Hematopoietic multipotent progenitor cell treated with erythropoietin and hydrocortisone succinate and interleukin-3 and kit ligand, for 15 days (in vitro differentiated cells): ENCODE measurements at regions not wholly inside any gene's neighbourhood (a gene's known extent, or its start where the extent isn't known, plus 50 kb on each side); places are given as distances from the start of the nearest gene placed in this dataset.
"Not testable (repeated sequence)": the region's sequence is repeated elsewhere in the genome, so short reads cannot be mapped to it uniquely, and the experiment has no call there.

Experiments
- DNase-seq: peaks from one replicate; pipeline ENCODE4 v3.0.0-alpha.2; 2015; ENCODE audit warnings: low spot score

DNA sequence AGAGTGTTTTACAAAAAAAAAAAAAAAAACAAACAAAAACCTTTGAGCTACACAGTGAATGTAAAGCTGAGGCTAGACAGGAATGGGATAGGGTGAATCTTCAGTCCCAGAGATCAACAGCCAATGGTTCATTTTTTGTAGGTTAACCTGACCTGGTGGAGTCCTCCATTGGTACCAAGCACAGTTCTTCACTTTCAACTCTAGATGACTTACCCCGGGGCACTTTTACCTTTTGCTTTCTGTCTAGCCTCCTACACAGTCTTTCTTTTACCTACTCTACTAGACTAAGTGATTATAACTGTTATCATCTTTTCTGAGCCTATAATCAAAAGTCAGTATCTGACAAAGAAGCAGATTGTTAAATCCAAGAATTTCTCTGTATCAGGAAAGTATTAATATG is 50.9 kb downstream of the ANXA2R start:
- DNase-seq: no peak

- DNase-seq: no peak
Observed at GRCh38 chr5:42988568-42988967, 51.6 kb downstream of the ANXA2R start.

- no peak for DNase-seq
Observed at GRCh38 chr5:42985129-42986037, 54.7 kb downstream of the ANXA2R start.

GRCh38 chr5:42984307-42984706 is 55.8 kb downstream of the ANXA2R start:
- DNase-seq: no peak

DNA sequence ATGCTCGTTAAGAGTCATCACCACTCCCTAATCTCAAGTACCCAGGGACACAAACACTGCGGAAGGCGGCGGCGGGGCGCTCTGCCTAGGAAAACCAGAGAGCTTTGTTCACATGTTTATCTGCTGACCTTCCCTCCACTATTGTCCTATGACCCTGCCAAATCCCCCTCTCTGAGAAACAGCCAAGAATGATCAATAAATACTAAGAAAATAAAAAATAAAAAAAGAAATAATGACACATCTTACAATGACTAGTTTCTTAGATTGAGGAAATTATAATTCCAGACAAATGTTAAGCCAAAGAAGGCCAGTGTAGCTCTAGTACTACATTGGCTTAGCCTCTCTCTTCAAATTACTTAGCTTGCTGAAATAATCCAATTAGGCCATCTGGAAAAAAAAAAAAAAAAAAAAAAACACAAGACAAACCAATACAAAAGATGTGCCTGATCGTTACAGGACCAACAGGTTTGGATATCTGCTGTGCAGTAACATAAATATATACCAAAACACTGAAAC is 58.0 kb downstream of the ANXA2R start:
- peak; percentile 76 for DNase-seq

DNA sequence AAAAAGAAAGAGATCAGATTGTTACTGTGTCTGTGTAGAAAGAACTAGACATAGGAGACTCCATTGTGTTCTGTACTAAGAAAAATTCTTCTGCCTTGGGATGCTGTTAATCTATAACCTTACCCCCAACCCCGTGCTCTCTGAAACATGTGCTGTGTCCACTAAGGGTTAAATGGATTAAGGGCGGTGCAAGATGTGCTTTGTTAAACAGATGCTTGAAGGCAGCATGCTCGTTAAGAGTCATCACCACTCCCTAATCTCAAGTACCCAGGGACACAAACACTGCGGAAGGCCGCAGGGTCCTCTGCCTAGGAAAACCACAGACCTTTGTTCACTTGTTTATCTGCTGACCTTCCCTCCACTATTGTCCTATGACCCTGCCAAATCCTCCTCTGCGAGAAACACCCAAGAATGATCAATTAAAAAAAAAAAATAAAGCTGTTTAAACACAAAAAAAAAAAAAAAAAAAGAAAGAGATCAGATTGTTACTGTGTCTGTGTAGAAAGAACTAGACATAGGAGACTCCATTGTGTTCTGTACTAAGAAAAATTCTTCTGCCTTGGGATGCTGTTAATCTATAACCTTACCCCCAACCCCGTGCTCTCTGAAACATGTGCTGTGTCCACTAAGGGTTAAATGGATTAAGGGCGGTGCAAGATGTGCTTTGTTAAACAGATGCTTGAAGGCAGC is 58.6 kb downstream of the ANXA2R start:
- not testable (repeated sequence) for DNase-seq

DNA sequence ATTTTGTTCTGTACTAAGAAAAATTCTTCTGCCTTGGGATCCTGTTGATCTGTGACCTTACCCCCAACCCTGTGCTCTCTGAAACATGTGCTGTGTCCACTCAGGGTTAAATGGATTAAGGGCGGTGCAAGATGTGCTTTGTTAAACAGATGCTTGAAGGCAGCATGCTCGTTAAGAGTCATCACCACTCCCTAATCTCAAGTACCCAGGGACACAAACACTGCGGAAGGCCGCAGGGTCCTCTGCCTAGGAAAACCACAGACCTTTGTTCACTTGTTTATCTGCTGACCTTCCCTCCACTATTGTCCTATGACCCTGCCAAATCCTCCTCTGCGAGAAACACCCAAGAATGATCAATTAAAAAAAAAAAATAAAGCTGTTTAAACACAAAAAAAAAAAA is 59.1 kb downstream of the ANXA2R start:
- not testable (repeated sequence) for DNase-seq

- not testable (repeated sequence) for DNase-seq
Observed at GRCh38 chr5:42980391-42980790, 59.7 kb downstream of the ANXA2R start.

DNA sequence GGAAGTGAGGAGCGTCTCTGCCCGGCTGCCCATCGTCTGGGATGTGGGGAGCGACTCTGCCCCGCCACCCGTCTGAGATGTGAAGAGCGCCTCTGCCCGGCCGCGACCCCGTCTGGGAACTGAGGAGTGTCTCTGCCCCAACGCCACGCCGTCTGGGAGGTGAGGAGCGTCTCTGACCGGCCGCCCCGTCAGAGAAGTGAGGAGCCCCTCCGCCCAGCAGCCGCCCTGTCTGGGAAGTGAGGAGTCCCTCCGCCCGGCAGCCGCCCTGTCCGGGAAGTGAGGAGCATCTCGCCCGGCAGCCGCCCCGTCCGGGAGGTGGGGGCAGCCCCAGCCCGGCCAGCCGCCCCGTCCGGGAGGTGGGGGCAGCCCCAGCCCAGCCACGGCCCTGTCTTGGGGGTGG is 60.9 kb downstream of the ANXA2R start:
- not testable (repeated sequence) for DNase-seq

GRCh38 chr5:42974536-42974935 is 65.6 kb downstream of the ANXA2R start:
- no peak for DNase-seq

DNA sequence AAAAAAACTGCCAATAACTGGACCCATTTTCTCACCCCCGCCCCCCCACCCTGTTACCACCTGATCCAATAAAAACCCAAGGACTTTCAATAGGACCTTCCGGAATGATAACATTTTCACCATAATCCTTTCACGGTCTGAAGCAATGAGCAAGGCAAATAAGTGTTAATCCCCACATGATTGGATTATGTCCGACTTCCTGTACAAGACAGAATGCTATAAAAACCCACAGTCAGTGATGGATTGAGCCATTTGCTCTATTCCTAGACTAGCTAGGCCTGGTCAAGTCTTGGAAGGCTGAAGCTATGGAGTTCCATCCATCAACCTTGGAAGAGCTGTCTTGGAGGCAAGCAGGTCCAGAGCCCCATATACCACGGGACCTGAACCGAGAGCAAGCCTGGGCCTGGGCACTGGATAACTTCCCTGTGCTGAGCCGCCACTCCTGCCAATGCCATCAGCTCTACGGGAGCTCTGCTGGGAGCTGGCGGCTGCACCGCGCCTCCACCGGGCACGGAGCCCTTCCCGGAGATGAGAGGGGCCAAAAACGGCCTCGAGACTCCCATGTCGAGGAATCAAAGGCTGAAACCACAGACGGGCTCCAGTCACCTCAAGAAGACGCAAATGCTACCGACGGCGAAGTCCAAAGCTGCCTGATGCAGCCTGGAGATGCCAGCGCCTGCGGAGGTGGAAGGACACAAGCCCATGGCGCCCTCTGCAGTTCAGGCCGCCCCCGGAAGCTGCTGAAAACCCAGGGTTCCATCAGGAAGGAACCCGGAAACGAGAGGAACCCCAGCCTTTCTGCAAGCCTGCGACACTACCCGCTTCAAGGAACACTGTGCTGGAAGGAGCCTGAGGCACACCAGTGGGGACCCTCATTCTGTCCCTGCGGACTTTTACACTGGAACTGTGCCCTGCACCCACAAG is 69.2 kb downstream of the ANXA2R start:
- DNase-seq: peak; percentile 52

DNA sequence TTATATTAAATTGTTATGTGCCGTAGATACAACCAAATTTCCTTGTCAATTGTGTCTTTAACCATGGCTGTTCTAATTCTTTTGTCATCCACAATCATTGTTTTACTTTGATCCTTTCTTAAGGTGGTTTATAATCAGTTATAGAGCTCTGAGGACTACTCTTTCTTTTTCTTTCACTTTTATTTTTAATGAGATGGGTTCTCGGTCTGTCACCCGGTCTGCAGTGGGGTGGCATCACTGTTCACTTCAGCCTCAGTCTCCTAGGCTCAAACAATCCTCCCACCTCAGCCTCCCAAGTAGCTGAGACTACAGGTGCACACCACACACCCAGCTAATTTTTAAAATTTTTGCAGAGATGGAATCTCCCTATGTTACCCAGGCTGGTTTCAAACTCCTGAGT is 74.2 kb downstream of the ANXA2R start:
- DNase-seq: no peak

- no peak for DNase-seq
Observed at GRCh38 chr5:42963412-42963811, 76.7 kb downstream of the ANXA2R start.

DNA sequence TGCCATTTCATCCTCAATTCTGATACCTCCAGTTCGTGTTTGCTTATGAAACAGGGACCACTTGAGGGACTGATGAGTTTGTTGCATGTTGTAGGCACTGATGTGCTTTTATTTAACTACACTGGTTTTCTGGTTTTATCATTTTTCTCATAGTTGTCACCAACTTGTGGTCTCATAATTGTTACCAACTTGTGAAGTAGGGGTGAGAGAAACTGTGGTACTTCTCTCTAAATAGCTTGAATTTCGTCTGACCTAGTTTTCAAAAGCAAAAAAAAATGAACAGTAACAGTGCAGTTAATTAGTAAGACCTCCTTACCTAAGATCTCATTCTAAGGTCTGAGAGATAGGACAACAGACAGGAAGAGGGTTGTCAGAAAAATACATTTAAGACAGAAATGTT is 78.0 kb downstream of the ANXA2R start:
- DNase-seq: no peak

GRCh38 chr5:42960506-42960905 is 79.6 kb downstream of the ANXA2R start:
- no peak for DNase-seq

GRCh38 chr5:42956551-42956950 is 83.6 kb downstream of the ANXA2R start:
- no peak for DNase-seq

DNA sequence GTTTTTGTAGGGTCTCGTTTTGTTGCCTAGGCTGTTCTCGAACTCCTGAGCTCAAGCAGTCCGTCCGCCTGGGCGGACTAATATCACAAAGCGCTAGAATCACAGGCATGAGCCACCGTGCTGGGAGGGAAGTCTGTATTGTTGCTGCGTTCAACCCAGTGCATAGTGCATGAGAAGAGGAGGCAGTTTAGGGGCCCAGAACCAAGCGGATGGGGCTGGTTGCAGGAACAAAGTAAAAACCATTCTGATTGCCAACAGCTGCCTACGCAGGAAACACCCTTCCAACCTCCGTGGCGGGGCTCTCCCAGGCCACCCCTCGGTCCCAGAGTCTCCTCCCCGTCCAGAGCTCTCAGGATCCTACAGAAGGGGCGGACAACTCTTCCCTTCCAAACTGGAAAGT is 87.1 kb downstream of the ANXA2R start:
- no peak for DNase-seq

DNA sequence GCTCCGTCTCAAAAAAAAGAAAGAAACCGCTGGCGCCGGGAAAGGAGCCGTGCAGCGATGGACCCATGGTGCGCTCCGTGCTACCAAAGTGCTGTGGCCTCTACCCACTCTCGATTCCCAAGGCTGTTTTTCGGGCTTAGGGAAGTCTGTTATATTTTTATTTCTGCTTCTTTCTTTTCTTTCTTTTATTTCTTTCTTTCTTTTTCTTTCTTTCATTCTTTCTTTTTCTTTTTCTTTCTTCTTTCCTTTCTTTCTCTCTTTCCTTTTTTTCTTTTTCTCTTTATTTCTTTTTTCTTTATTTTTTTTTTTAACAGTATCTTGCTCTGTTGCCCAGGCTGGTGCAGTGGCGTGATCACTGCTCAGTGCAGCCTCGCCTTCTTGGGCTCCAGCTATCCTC is 87.5 kb downstream of the ANXA2R start:
- DNase-seq: no peak

DNA sequence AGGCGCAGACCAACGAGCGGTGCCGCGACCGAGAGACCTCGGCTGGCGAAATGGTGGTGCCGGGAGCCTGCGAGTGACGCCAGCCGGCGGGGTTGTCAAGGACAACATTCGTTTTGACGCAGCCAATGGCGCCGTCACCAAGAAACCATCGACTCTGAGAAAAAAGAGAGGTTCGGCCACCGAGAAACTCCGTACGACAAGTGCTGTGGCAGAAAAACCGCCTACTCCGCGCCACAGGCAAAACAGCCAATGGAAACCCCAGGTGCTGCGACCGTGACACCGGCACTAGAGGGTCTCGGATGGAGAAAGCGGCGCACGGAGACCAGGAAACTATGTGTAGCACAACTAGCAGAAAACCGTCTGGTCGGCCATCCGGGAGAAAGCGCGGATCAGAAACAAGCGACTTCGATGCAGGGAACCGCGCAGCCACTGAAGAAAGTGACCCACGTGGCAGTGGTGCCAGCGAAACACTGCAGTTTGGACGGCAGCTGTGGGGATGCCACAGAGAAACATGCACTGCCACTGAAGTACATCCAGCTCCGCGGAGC is 88.8 kb downstream of the ANXA2R start:
- peak; percentile 62 for DNase-seq

DNA sequence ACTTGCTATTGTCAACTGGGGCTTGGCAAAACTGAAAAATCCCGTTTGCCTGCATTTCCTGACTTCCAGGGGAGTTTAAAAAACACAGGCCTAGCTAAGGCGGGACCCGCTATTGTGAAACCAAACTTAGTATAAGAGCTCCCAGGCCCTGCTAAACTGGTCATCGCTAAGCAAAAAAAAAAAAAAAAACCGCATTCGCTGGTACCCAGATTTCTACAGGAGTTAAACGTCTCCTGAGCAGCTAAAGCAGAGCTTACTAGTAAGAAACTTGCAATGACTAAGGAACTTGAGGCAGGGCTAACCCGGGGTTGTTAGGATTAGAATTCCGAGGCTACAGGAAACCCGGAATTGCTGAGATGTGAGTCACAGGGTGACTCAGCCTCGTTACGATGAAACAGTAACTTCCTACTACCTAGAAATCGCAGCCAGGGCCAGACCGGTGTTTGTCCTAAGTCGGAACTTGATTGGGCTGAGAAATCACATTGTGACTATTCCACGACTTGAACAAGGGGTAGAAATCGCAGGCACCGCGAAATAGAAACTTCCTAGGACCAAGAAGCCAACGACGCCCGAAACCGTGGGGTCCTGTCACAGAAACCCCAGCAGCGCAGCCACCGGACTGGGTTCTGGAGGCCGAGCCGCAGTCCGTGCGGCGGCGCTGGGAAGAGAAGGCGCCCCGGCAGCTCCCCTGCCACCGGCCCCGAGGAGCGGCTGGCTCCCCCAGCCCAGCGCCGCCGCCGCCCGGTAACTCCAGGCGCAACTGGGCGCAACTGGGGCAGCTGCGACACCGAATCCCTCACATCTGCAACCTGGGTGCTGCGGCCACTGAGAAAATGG is 89.4 kb downstream of the ANXA2R start:
- DNase-seq: peak; percentile 89

DNA sequence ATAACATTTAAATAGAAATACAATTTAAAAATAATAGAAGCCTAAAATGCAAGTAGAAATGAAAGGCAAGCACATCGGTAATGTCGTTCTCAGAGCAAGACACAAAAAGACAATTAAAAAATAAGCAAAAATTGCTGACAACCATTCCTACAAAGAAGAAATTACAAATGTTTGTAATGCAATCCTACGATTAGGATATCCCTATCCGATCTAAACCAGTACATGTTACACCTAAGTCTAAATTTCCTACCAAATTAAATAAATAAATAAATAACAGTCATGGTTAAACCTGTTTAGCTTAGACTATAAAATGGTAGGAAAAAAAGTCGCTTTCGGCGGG is 90.0 kb downstream of the ANXA2R start:
- DNase-seq: no peak
